Erythroblast (primary cell): ENCODE measurements at regions not wholly inside any gene's neighbourhood (a gene's known extent, or its start where the extent isn't known, plus 50 kb on each side); places are given as distances from the start of the nearest gene placed in this dataset.

ENCODE experiments used
- GATA1 ChIP-seq: IDR thresholded peaks from 2 replicates; pipeline ENCODE4 v1.6.1; 2011; ENCODE audit warnings: low read depth, mild to moderate bottlenecking, control low read depth, low read length, moderate library complexity
- POLR2A ChIP-seq: IDR thresholded peaks from 2 replicates; pipeline ENCODE4 v1.6.1; 2011; ENCODE audit warnings: mild to moderate bottlenecking, low read length

DNA sequence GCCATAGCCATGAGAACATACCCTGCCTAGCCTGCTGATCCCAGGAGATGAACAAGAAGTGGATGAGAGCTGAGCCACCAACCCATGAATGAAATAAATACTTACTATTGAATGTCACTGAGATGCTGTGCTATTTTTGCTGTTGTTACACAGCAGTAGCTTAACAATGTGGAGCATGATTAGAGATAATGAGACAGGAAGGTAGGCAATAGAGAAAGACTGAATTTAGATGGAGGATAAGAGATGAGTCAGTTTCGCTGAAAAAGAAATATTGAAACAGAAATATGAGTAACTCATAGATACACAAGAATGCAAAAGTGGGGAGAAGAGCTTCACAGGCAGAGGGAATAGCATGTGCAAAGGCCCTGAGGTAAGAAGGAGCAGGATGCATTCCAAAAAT is 94.9 kb upstream of the TOP1 start:
- no peak for TF ChIP-seq POLR2A
- TF ChIP-seq GATA1: no peak
